Amniotic epithelial cell (primary cell): ENCODE measurements at regions not wholly inside any gene's neighbourhood (a gene's known extent, or its start where the extent isn't known, plus 50 kb on each side); places are given as distances from the start of the nearest gene placed in this dataset.
A peak's percentile ranks its signal among the peaks of the same experiment; 100 is the strongest.
"Not testable (repeated sequence)": the region's sequence is repeated elsewhere in the genome, so short reads cannot be mapped to it uniquely, and the experiment has no call there.

Experiments
- DNase-seq: peaks from one replicate; pipeline ENCODE4 v3.0.0-alpha.2; 2010; ENCODE audit warnings: low read depth

DNA sequence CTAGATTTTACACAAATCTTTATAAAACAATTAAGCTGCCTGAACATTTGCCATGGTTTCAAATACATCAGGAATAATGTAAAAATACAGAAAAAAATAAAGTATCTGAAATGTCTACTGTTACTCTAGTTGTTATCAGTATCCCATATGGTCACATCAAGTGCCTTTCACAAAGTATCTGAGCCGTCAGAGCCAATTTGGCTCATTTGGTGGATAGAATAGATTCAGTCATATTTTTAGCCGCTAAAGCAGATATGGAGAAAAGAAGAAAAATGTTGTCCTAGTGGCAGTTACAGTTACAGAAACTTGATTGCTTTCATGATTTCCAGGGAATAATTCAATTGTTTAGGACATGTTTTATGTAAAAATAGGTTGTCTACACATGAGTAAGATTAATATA, 641.1 kb downstream of the RAPGEF2 start:
- DNase-seq: no peak

DNA sequence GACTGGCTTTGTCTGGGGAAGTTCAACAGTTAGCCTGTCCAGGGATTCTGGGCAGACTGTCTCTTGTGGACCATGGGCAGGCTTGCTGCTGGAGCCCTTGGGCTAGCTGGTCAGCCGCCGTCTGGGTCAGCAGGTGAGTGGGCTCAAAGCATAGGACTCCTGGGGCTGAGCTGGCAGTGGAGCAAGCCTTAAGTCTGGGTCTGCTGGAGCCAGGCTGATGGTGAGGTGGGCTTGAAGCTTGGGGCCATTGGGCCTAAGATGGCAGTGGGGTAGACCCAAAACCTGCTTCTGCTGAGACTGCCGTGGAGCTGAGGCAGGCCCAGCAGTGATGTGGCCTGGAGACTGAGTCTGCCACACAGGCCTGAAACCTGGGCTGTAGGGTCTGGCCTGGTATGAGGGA, 645.1 kb downstream of the RAPGEF2 start:
- no peak for DNase-seq

DNA sequence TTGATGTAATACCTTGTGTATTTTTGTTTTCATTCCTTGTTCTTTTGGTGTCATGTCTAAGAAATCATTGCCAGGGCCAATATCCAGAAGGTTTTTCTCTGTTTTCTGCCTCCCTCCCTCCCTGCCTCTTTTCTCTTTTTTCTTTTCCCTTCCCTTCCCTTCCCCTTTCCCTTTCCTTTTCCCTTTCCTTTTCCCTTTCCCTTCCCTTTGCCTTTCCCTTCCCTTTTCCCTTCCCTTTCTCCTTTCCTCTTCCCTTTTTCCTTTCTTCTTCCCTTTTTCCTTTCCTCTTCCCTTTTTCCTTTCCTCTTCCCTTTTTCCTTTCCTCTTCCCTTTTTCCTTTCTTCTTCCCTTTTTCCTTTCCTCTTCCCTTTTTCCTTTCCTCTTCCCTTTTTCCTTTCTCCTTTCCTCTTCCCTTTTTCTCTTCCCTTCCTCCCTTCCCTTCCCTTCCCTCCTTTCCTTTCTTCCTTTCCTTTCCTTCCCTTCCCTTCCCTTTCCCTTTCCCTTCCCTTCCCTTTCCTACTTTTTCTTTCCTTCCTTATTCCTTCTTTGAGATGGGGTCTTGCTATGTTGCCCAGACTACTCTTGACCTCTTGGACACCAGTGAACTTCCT, 646.1 kb downstream of the RAPGEF2 start:
- DNase-seq: no peak

DNA sequence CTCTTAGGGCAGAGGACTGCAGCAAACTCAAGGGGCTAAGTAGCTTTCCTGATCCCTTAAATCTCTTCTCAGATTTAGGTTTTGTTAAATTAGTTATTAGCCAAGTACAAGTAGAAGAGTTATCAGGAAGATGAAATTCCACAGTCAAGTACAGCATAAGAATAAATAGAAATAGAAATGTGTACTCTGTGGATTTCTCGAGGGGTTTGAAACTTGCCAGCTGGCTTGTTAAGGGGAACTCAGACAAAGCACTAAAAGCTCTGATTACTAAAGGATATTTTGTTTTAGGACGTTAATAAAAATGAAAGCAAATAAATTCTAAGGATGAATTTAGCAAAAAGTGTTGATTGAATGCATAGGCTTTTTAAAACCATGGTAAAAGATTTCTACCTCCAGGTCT, 654.6 kb downstream of the RAPGEF2 start:
- DNase-seq: no peak

DNA sequence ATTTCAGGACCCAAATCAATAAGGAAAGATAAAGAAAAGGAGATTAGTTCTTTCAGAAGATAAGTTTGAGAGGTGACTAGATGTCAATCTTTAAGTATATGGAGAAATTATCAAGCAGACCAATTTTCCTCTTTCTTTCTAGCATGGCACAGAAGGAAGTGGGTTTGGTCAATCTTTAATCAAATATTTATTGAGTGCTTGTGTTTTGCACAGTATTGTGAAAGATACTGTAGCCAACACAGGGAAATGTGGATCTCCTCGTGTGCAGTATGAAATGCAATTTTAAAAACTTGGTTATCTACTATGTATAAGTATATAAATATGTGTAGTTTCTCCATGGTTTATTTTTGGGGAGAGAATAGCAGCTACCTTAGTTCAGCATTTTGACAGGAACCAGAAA, 655.2 kb downstream of the RAPGEF2 start:
- no peak for DNase-seq

DNA sequence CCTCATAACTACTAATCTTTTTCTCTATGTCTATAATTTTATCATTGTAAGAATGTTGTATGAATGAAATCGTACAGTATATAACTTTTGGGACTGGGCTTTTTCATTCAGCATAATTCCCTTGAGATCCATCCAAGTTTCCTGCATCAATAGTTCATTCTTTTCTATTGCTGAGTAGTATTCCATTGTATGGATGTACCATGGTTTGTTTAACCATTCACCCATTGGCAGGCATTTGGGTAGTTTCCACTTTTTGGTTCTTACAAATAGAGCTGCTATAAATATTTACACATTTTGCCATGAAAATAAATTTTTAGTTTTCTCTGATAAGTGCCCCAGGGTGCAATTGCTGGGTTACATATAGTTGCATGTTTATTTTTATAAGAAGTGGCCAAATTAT, 659.8 kb downstream of the RAPGEF2 start:
- no peak for DNase-seq

DNA sequence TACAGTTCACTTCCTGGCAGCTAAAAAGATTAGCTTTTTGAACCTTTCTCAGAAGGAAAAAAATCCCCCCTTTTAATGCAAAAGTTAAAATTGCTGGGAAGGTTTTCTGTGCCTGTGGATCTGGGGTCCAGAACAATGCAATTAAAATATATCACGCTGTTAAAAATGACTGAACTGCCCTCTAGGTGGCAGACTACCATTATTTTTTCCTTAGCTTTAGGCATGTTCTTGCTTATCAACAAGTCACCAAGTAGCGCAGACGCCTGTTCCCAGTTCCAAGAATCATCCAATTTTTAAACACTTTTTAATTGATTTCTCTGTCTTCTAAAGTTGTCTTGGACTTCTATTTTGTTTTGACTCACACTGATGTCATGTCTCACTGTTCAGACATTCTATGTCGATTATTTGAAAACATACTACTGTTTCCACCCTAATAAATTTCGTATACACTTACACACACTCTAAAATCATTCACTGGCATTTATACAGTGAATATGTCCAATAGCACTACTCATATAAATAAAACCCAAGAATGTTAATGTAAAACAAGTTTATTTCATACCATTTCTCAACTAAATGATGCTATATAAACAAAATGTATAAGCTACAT, 661.6 kb downstream of the RAPGEF2 start:
- peak; percentile 58 for DNase-seq

DNA sequence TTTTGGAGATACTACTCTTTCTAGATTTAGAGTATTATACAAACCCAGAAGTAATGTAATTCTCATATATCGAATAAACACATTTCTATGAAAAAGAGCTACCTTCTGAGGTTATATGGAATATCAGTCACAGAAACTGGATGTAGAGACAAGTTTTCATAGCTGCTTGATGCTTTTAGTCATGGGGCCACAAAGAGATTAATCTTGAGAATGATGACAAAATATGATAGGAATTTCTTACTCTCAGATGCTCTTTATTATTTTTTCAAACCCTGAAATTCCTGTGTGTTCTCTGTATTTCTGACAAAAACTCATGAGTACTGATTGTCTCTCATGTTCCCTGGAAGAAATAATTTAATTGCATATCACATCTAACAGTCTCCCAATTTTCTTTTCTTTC, 662.5 kb downstream of the RAPGEF2 start:
- peak; percentile 39 for DNase-seq

DNA sequence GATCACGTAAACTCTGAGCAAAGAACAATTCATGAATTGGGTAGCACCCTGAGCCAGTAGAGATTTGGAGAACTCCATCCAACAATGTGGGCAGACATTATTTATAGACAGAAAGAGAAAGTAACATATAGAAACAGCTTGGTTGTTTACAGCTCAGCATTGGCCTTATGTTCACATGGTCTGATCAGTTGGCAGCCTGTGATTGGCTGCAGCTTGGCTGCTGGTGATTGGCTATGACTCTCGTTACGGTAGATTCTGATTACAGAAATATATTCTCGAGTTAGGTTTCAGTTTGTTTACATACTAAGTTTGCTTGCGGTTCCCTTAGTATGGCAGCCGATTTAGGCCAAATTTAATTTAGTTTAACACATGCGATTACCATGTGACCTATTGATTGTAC, 663.4 kb downstream of the RAPGEF2 start:
- DNase-seq: no peak

DNA sequence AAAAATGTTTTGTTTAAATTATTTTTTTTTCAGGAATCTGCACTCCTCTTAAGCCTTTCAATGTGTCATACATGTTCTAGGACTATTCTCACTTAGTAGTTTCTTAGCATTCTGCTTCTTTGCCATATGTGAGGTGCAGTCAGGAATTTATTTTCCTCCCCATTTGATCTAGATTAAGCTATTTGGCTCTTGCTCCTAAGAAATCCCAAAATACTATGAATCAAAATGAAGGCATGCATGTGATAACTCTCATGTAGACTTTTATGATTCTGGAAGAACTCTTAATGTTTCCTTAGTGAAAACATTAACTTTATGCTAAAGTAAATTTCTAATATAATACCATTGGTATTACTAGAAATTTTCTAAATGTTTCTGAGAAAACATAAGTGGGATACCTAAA, 664.5 kb downstream of the RAPGEF2 start:
- DNase-seq: no peak

DNA sequence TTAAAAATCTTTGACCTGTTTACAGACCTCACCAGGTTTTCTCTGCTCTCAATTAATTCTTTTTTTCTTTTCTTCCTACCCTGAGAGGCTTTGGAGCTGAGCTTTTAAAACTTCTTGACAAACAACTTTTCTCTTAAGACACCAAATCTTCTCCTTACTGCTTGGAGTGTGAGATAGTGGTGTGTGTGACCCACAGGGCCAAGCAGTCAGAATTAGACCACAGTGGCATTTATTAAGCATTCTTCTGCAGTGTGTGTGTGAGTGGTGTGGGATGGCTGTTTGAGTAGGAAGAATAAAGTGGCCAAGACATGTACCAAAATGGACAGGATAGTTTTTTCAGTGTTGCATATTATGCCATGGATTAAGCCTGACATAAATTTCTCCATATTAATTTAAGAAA, 665.1 kb downstream of the RAPGEF2 start:
- DNase-seq: peak; percentile 63

DNA sequence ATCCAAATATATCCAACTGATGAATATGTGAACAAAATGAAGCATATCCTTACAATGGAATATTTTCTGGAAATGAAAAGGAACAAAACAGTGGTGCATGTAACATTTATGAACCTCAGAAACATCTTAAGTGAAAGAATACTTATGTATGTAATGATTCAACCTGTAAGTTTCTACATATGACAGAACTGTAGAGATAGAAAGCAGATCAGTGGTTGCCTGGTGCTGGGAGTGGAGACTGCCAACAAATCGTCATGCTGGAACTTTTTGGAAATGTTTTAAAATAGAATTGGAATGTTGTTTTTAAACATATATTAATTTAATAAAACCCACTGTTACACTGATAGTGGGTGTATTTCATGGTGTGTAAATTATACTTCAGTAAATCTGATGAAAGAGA, 667.5 kb downstream of the RAPGEF2 start:
- DNase-seq: peak; percentile 7

DNA sequence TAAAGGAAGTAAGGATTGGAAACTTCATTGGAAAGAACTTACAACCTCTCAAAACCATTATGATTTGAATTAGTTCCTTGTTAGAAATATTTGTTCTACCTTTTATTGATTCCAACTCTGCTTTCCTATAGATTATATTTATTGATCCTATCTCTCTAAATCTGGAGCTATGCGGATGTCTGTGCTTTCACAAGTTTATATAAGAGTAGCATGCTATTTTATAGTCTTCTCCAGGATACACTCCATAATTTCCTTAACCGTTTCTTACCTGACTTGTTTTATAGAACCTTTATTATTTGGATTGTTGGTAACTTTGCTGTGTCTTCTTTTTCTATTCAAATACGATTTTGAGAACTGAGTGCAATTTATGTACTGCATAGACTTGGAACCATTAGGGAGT, 668.1 kb downstream of the RAPGEF2 start:
- no peak for DNase-seq

DNA sequence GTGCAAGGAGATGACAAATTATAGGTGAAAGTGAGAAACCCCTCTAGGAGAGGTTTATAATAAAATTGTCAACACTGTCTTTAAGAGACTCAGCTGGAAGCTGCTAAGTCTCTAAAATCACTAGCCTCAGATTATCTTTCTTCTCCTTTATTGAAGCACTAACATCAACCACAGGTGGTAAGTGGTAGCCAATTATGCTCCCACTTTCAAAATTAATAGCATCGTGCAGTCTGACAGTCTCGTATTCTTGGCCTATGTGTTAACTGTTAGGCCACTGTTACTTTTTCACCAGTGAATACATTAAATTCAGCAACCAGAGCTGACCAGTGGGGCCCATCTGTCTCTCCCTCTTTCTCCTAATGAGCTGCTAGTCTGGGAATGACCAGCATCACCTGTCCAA, 674.1 kb downstream of the RAPGEF2 start:
- no peak for DNase-seq

DNA sequence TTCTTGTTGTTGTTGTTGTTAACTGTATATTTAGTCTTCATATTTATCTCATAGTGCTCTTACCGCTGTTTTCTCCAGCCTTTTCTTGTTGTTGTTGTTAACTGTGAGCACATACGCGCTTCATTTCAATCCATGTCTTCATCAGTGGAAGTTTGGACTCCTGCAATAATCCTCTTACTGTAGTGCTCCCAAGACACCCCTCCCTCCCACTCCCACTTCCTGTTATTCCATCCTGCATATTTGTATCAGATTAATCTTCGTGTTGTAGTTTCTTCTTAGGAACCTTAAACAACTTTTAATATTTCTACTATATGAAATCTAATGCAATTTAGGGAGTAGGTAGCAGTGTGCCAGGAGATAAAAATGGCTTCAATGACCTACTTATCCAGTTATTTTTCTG, 674.8 kb downstream of the RAPGEF2 start:
- no peak for DNase-seq

DNA sequence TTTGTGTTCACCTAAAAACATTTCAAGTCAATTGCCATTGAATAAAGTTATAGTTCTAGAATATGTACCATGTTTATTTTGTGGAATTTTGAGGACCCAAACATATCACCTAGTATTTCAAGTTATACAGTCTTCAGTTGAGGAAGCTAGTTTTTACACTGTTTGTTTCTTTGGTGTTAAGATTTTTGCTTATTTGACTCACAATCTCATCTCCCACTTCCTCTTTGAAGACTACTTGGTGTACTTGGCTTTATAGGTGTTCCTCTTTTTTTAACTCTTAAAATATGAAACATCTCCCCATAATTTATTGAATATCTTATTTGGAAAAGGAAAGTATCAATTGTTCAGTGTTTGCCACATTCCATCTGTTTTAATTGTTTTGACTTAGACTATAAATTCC, 675.4 kb downstream of the RAPGEF2 start:
- DNase-seq: no peak

DNA sequence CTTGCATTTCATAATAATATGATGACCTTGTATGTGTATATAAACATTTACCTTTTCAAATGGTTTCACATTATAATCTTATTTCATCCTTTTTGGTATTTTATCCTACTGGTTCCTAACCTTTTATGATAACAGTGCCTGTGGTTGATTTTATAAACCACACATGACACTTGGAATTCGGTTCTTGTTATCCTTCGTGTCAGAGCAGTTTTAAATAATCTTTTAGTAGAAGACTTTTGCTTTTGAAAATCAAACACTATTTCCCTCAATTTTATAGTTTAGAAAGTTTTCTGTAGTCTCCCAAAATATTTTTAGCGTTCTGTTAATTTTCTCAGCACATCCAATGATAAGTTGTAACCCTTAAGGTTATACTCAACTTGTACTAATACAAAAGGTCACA, 676.8 kb downstream of the RAPGEF2 start:
- DNase-seq: no peak

DNA sequence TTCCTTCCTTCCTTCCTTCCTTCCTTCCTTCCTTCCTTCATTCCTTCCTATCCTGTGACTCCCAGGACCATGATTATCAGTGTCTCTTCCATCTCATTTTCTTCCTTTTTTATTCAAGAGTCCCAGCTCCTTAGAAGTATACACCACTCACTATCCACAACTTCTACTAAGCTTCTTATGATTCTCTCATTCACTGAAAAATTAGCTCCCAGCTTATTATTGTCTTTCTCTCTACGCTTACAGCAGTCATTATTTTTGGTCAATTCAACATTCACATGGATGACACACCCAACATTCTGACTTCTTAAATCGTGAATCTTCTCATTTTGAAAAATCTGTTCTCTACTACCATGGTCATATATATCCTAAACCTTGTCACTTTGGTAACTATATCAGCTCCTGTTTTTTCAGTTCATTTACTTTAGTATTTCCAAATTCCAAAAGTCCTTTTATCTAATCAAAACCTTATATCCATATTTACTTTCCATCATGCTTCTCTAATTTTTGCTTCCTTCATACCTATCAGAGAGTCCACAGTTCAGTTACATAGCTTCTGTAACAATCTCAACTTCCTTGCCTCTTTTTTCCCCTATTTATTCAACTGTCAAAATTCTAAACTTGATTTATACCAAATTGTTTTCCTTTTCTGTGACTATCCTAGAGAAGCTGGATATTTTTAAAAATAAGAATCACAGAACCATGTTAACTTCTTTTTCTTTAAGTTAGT, 677.5 kb downstream of the RAPGEF2 start:
- no peak for DNase-seq

DNA sequence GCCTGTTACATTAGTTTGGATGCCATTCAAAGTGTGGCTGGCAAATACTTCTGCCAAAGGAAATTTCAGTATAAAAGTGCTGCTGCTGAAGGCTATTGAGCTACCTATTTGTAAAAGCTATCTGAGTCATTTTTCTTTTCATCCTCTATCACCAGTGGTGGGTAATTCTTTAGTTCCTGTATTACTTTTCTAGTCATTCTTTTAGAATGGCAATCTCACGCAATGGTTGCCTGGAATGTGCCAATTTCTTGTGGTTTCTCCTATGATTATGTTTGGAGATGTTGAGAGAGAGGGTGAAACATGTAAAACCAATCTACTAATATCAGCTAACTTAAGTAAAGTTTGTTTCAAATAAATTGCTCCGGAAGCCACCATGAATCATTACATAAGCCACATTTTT, 685.0 kb downstream of the RAPGEF2 start:
- no peak for DNase-seq

DNA sequence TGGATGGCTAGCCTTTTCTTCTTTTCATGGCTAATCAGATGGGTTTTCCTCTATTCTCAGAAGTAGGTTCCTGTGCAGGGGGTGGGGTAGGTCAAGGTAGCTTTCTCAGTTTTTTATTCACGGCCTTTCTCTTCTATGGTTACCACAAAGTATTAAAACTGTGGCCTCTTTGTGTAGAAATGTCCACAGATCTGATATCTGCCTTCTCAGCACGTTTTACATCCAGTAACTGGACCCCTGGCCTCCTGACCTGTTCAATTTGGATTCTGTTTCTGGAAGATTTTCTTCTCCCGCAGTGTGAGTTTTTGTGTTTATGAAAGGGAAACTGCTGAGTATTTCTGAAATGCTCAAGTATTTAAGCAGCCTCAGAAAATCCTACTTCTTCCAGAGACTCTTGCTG, 688.5 kb downstream of the RAPGEF2 start:
- DNase-seq: no peak

DNA sequence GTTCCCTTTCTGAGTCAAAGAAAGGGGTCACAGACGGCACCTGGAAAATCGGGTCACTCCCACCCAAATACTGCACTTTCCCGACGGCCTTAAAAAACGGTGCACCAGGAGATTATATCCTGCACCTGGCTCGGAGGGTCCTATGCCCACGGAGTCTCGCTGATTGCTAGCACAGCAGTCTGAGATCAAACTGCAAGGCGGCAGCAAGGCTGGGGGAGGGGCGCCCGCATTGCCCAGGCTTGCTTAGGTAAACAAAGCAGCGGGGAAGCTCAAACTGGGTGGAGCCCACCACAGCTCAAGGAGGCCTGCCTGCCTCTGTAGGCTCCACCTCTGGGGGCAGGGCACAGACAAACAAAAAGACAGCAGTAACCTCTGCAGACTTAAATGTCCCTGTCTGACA, 701.7 kb downstream of the RAPGEF2 start:
- DNase-seq: not testable (repeated sequence)

DNA sequence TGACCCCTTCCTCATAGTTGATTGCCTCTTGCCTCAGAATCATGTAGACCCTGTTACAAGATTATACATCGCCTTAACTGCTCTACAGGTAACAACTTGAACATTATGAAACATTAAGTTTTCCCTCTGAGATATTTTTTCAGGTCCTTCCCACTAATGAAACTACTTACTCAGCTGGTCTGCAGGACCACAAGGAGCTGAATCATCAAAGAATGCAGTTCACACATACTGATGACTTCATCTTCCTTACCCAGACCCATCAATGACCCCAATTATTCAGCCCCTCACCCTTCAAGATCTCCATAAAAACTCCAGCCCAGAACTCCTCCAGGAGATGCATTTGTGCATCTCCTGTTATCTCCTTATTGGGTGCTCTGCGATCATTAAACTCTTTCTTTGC, 720.9 kb downstream of the RAPGEF2 start:
- DNase-seq: peak; percentile 0

DNA sequence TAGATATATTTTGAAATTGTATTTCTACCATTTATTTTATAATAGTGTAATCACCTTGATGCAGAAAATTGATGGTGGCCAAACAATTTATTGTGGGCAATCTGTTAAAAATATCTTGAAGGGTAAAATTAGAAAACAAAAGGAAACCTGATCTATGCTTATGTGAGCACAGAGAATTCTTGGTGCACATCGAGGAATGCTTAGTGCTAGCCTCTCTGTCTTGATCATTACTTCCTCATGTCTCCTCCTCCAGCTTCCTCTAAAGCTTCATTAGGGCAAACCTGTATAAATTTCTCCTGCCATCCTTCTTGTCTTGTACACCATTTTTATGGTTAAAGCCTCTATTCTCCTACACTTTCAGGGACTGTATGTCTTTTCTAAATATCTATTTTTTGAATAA, 725.8 kb downstream of the RAPGEF2 start:
- no peak for DNase-seq

DNA sequence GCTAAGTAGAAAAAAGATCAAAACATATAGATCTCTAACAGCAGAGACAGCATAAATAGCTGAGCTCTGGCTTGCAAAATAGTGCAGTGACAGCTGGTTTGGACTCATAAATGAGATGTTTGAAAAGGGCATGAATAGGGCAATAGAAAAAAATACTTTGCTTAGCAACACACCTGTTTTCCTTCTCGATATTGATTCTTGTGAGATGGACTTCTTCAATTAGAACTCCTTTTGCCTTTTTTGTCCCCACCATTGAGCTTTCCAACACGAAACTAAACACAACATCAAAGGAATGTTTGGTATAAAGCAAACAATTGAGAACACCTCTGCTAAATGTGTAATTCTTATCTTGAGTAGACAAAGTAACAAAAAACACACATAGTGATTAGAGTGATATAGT, 726.3 kb downstream of the RAPGEF2 start:
- DNase-seq: no peak
